IMR-90 (cell line): ENCODE measurements at regions not wholly inside any gene's neighbourhood (a gene's known extent, or its start where the extent isn't known, plus 50 kb on each side); places are given as distances from the start of the nearest gene placed in this dataset.

Experiments
- BHLHE40 ChIP-seq: fragments of 150-350 bp; IDR thresholded peaks from 2 replicates; pipeline ENCODE4 v1.6.1; 2016; ENCODE audit warnings: mild to moderate bottlenecking, low read depth, low read length
- CTCF ChIP-seq: conservative IDR thresholded peaks from 2 replicates; pipeline ENCODE4 v1.5.1; 2012; ENCODE audit warnings: mild to moderate bottlenecking, low read depth, low read length, improper control_type of control experiment
- ELK1 ChIP-seq: fragments of 150-350 bp; IDR thresholded peaks from 2 replicates; pipeline ENCODE4 v1.6.1; 2016; ENCODE audit warnings: low read depth, mild to moderate bottlenecking, low read length, moderate library complexity, borderline replicate concordance
- MAFK ChIP-seq: IDR thresholded peaks from 2 replicates; pipeline ENCODE4 v1.6.1; 2012; ENCODE audit warnings: low read depth, low read length, improper control_type of control experiment
- MAZ ChIP-seq: IDR thresholded peaks from 2 replicates; pipeline ENCODE4 v1.6.1; 2012; ENCODE audit warnings: low read depth, mild to moderate bottlenecking, low read length, improper control_type of control experiment, moderate library complexity, borderline replicate concordance
- NFE2L2 ChIP-seq: fragments of 150-350 bp; IDR thresholded peaks from 2 replicates; pipeline ENCODE4 v1.6.1; 2016; ENCODE audit warnings: low read depth, mild to moderate bottlenecking, low read length
- POLR2A ChIP-seq: IDR thresholded peaks from 2 replicates; pipeline ENCODE4 v1.6.1; 2012; ENCODE audit warnings: mild to moderate bottlenecking, low read depth, low read length
- RCOR1 ChIP-seq: IDR thresholded peaks from 2 replicates; pipeline ENCODE4 v1.6.1; 2012; ENCODE audit warnings: mild to moderate bottlenecking, low read length, improper control_type of control experiment; ENCODE audit not compliant: insufficient replicate concordance
- RFX5 ChIP-seq: IDR thresholded peaks from 2 replicates; pipeline ENCODE4 v1.8.0; 2012; ENCODE audit warnings: low read depth, mild to moderate bottlenecking, low read length, moderate library complexity
- USF2 ChIP-seq: fragments of 150-350 bp; IDR thresholded peaks from 2 replicates; pipeline ENCODE4 v1.6.1; 2017; ENCODE audit warnings: mild to moderate bottlenecking, antibody characterized with exemption, low read length, low read depth

- TF ChIP-seq CTCF = no peak
- no peak for TF ChIP-seq USF2
- no peak for TF ChIP-seq NFE2L2
- no peak for TF ChIP-seq MAZ
- TF ChIP-seq BHLHE40 = no peak
- TF ChIP-seq POLR2A = no peak
- no peak for TF ChIP-seq MAFK
- TF ChIP-seq RFX5 = no peak
- TF ChIP-seq RCOR1 = no peak
- no peak for TF ChIP-seq ELK1
Observed at GRCh38 chr2:215746226-215746886, 267.0 kb downstream of the MREG start.
